Activated CD4-positive, alpha-beta memory T cell treated with anti-CD3 and anti-CD28 coated beads, Interleukin-2, amount 10 ng/mL, durations not matched to agents 7 days and 5 days (primary cell): ENCODE measurements at regions not wholly inside any gene's neighbourhood (a gene's known extent, or its start where the extent isn't known, plus 50 kb on each side); places are given as distances from the start of the nearest gene placed in this dataset.
"Not testable (repeated sequence)": the region's sequence is repeated elsewhere in the genome, so short reads cannot be mapped to it uniquely, and the experiment has no call there.

Experiments
- CTCF ChIA-PET: fragments of 350-600 bp; sonication (Branson Sonifier 250); formaldehyde crosslinking; loops from one replicate; lab custom pipeline; 2021; ENCODE audit warnings: antibody characterized with exemption, inconsistent platforms; lab: Charles Lee
- POLR2A ChIA-PET: fragments of 350-600 bp; sonication (Branson Sonifier 250); formaldehyde crosslinking; loops from one replicate; lab custom pipeline; 2021; ENCODE audit warnings: antibody characterized with exemption; lab: Charles Lee
- DNase-seq: peaks from one replicate; pipeline ENCODE4 v3.0.0-alpha.2; 2020
- H3K27ac Mint-ChIP-seq: one replicate; pipeline ENCODE4 v1.8.0; 2021; ENCODE audit warnings: mild to moderate bottlenecking, mixed read lengths
- H3K27me3 Mint-ChIP-seq: one replicate; pipeline ENCODE4 v1.8.0; 2021; ENCODE audit warnings: mixed read lengths
- H3K36me3 Mint-ChIP-seq: one replicate; pipeline ENCODE4 v1.8.0; 2021; ENCODE audit warnings: low read depth, mixed read lengths
- H3K4me1 Mint-ChIP-seq: one replicate; pipeline ENCODE4 v1.8.0; 2021; ENCODE audit warnings: mixed read lengths
- H3K4me3 Mint-ChIP-seq: one replicate; pipeline ENCODE4 v1.8.0; 2021; ENCODE audit warnings: mild to moderate bottlenecking, mixed read lengths
- H3K9me3 Mint-ChIP-seq: one replicate; pipeline ENCODE4 v1.8.0; 2021; ENCODE audit warnings: mixed read lengths

GRCh38 chr2:97431169-97431725, 158.4 kb downstream of the ANKRD36B start:
- H3K27me3 Mint-ChIP-seq, DNase-seq, H3K9me3 Mint-ChIP-seq, H3K4me3 Mint-ChIP-seq, POLR2A ChIA-PET, H3K27ac Mint-ChIP-seq, H3K4me1 Mint-ChIP-seq, H3K36me3 Mint-ChIP-seq, CTCF ChIA-PET: not testable (repeated sequence)

- H3K9me3 Mint-ChIP-seq, H3K36me3 Mint-ChIP-seq, H3K27ac Mint-ChIP-seq, DNase-seq, POLR2A ChIA-PET, H3K4me3 Mint-ChIP-seq, CTCF ChIA-PET, H3K4me1 Mint-ChIP-seq, H3K27me3 Mint-ChIP-seq: not testable (repeated sequence)
These were observed 167.3 kb downstream of the ANKRD36B start for GRCh38 chr2:97422376-97422775.

- CTCF ChIA-PET, H3K27ac Mint-ChIP-seq, H3K4me3 Mint-ChIP-seq, H3K27me3 Mint-ChIP-seq, H3K9me3 Mint-ChIP-seq, H3K36me3 Mint-ChIP-seq, H3K4me1 Mint-ChIP-seq, POLR2A ChIA-PET, DNase-seq: not testable (repeated sequence)
These were observed 183.3 kb downstream of the ANKRD36B start for GRCh38 chr2:97406340-97406739.

- H3K36me3 Mint-ChIP-seq, DNase-seq, POLR2A ChIA-PET, H3K4me1 Mint-ChIP-seq, CTCF ChIA-PET, H3K27me3 Mint-ChIP-seq, H3K4me3 Mint-ChIP-seq, H3K27ac Mint-ChIP-seq, H3K9me3 Mint-ChIP-seq: not testable (repeated sequence)
These were observed 184.4 kb downstream of the ANKRD36B start for GRCh38 chr2:97405172-97405737.

GRCh38 chr2:97402678-97403077, 187.0 kb downstream of the ANKRD36B start:
- POLR2A ChIA-PET, DNase-seq: not testable (repeated sequence)

GRCh38 chr2:97395691-97396090, 194.0 kb downstream of the ANKRD36B start:
- H3K36me3 Mint-ChIP-seq, DNase-seq, H3K4me1 Mint-ChIP-seq, H3K4me3 Mint-ChIP-seq, H3K27me3 Mint-ChIP-seq, H3K27ac Mint-ChIP-seq, CTCF ChIA-PET, H3K9me3 Mint-ChIP-seq, POLR2A ChIA-PET: not testable (repeated sequence)

More at GRCh38 chr2:97402678-97403077, 187.0 kb downstream of the ANKRD36B start:
- H3K27me3 Mint-ChIP-seq, H3K4me3 Mint-ChIP-seq, H3K9me3 Mint-ChIP-seq, H3K4me1 Mint-ChIP-seq, CTCF ChIA-PET, H3K27ac Mint-ChIP-seq, H3K36me3 Mint-ChIP-seq: not testable (repeated sequence)

GRCh38 chr2:97385803-97386202, 203.9 kb downstream of the ANKRD36B start:
- POLR2A ChIA-PET, H3K27ac Mint-ChIP-seq, H3K4me3 Mint-ChIP-seq, H3K4me1 Mint-ChIP-seq, H3K9me3 Mint-ChIP-seq, CTCF ChIA-PET, H3K27me3 Mint-ChIP-seq, DNase-seq, H3K36me3 Mint-ChIP-seq: not testable (repeated sequence)

- DNase-seq, H3K27ac Mint-ChIP-seq, H3K36me3 Mint-ChIP-seq, POLR2A ChIA-PET, H3K4me3 Mint-ChIP-seq, H3K27me3 Mint-ChIP-seq, CTCF ChIA-PET, H3K9me3 Mint-ChIP-seq, H3K4me1 Mint-ChIP-seq: not testable (repeated sequence)
These were observed 213.8 kb downstream of the ANKRD36B start for GRCh38 chr2:97375913-97376312.

- H3K4me1 Mint-ChIP-seq, H3K9me3 Mint-ChIP-seq, CTCF ChIA-PET, H3K36me3 Mint-ChIP-seq, POLR2A ChIA-PET, H3K4me3 Mint-ChIP-seq, DNase-seq, H3K27ac Mint-ChIP-seq, H3K27me3 Mint-ChIP-seq: not testable (repeated sequence)
These were observed 215.3 kb downstream of the ANKRD36B start for GRCh38 chr2:97374426-97374825.

GRCh38 chr2:97363159-97363558, 226.5 kb downstream of the ANKRD36B start:
- H3K4me3 Mint-ChIP-seq, H3K9me3 Mint-ChIP-seq, H3K4me1 Mint-ChIP-seq, H3K27ac Mint-ChIP-seq, DNase-seq, CTCF ChIA-PET, POLR2A ChIA-PET, H3K36me3 Mint-ChIP-seq, H3K27me3 Mint-ChIP-seq: not testable (repeated sequence)

- ChIA-PET POLR2A (no interaction called here), CTCF (no interaction called here)
- Mint-ChIP-seq H3K27me3 (peaks cover 22% of the 10 kb centered on the region), H3K36me3 (no peaks in the 10 kb centered on the region), H3K4me1 (no peaks in the 10 kb centered on the region), H3K4me3 (no peak overlapping the region), H3K9me3 (no peaks in the 10 kb centered on the region), H3K27ac (no peak overlapping the region)
- no peak for DNase-seq
These were observed 229.7 kb downstream of the ANKRD36B start for GRCh38 chr2:97359861-97360584.

- H3K9me3 Mint-ChIP-seq = no peaks in the 10 kb centered on the region
- peaks cover 46% of the 10 kb centered on the region for H3K27me3 Mint-ChIP-seq
- CTCF ChIA-PET = no interaction called here
- POLR2A ChIA-PET = no interaction called here
- no peak overlapping the region for H3K27ac Mint-ChIP-seq
- H3K4me1 Mint-ChIP-seq = no peaks in the 10 kb centered on the region
- H3K4me3 Mint-ChIP-seq = no peak overlapping the region
- no peaks in the 10 kb centered on the region for H3K36me3 Mint-ChIP-seq
- DNase-seq = no peak
These were observed 233.8 kb downstream of the ANKRD36B start for GRCh38 chr2:97355887-97356286.

- Mint-ChIP-seq H3K27ac (no peak overlapping the region), H3K36me3 (no peaks in the 10 kb centered on the region), H3K27me3 (peaks cover 52% of the 10 kb centered on the region), H3K9me3 (no peaks in the 10 kb centered on the region), H3K4me3 (no peak overlapping the region), H3K4me1 (no peaks in the 10 kb centered on the region)
- ChIA-PET CTCF (no interaction called here), POLR2A (no interaction called here)
- no peak for DNase-seq
These were observed 234.5 kb downstream of the ANKRD36B start for GRCh38 chr2:97355176-97355575.

GRCh38 chr2:97354576-97354975, 235.1 kb downstream of the ANKRD36B start:
- Mint-ChIP-seq H3K9me3 (no peaks in the 10 kb centered on the region), H3K27ac (no peak overlapping the region), H3K36me3 (no peaks in the 10 kb centered on the region), H3K4me3 (no peak overlapping the region), H3K4me1 (no peaks in the 10 kb centered on the region), H3K27me3 (peaks cover 58% of the 10 kb centered on the region)
- POLR2A ChIA-PET = no interaction called here
- CTCF ChIA-PET = no interaction called here
- no peak for DNase-seq
